HUES64 (cell line): ENCODE measurements at regions not wholly inside any gene's neighbourhood (a gene's known extent, or its start where the extent isn't known, plus 50 kb on each side); places are given as distances from the start of the nearest gene placed in this dataset.

Experiments used
- H3K27ac ChIP-seq: 2 replicates; pipeline ENCODE4 v1.7.0; 2013; ENCODE audit warnings: low read depth, low read length, inconsistent platforms
- H3K27me3 ChIP-seq: 2 replicates; pipeline ENCODE4 v1.6.1; 2013; ENCODE audit warnings: mild to moderate bottlenecking, low read length; ENCODE audit not compliant: insufficient read depth
- H3K36me3 ChIP-seq: 2 replicates; pipeline ENCODE4 v1.6.1; 2013; ENCODE audit warnings: mild to moderate bottlenecking, low read length; ENCODE audit not compliant: insufficient read depth
- H3K4me1 ChIP-seq: 2 replicates; pipeline ENCODE4 v1.6.1; 2013; ENCODE audit warnings: mild to moderate bottlenecking, low read length, moderate library complexity; ENCODE audit not compliant: insufficient read depth
- H3K4me3 ChIP-seq: 2 replicates; pipeline ENCODE4 v1.5.1; 2013; ENCODE audit warnings: mild to moderate bottlenecking, low read length, moderate library complexity
- H3K9ac ChIP-seq: 2 replicates; pipeline ENCODE4 v1.6.1; 2013; ENCODE audit warnings: mild to moderate bottlenecking, low read depth, low read length
- H3K9me3 ChIP-seq: 2 replicates; pipeline ENCODE4 v1.6.1; 2013; ENCODE audit warnings: low read depth, low read length; ENCODE audit not compliant: insufficient read depth
- WGBS: fragments of 150-250, 120-280 bp; methylation state at CpG from one replicate; pipeline ENCODE4 v1.1.7; 2013; ENCODE audit warnings: missing lambda C conversion rate; 5-methylcytosine and 5-hydroxymethylcytosine counted together

DNA sequence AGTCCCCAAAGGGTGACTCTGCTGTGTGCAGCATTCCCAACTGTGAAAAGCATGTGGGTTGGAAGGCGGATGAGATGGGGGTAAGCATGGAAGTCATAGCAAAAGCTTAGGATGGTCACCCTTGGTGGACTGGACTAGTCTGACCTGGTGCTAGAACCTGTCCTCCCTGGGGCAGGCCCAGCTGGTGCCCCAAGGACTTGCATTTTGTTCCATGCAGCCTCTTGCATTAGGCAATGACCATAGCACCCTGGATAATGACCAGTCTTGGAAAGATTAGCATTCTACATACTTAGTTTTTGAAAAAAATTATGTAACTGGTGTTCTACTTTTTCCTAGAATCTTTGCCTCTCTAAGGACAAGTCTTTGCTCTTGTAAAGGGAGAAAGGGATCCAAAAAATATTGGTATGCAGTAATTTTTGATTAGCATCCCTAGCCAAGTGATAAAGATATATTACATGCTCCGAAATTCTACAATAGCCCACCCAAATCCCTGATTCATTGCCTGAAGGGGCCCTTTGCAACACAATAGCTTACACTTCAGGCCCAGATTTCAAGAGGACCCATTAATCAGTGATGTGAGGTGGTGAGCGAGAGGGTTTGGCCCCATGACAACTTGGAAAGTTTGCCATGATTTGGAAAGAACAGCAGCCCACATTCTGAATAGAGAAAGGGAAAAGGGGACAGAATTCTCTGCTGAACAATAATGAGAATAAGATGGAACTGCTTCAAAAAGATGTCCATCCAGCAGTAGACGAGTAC is 93.3 kb upstream of the CD180 start:
- no peak overlapping the region for H3K4me3 ChIP-seq
- H3K9ac ChIP-seq = no peak overlapping the region
- no peaks in the 10 kb centered on the region for H3K27me3 ChIP-seq
- H3K4me1 ChIP-seq = no peaks in the 10 kb centered on the region
- no peaks in the 10 kb centered on the region for H3K9me3 ChIP-seq
- 95% methylated on average over 4 of the region's 4 CpGs for WGBS
- no peak overlapping the region for H3K27ac ChIP-seq
- H3K36me3 ChIP-seq = no peaks in the 10 kb centered on the region

DNA sequence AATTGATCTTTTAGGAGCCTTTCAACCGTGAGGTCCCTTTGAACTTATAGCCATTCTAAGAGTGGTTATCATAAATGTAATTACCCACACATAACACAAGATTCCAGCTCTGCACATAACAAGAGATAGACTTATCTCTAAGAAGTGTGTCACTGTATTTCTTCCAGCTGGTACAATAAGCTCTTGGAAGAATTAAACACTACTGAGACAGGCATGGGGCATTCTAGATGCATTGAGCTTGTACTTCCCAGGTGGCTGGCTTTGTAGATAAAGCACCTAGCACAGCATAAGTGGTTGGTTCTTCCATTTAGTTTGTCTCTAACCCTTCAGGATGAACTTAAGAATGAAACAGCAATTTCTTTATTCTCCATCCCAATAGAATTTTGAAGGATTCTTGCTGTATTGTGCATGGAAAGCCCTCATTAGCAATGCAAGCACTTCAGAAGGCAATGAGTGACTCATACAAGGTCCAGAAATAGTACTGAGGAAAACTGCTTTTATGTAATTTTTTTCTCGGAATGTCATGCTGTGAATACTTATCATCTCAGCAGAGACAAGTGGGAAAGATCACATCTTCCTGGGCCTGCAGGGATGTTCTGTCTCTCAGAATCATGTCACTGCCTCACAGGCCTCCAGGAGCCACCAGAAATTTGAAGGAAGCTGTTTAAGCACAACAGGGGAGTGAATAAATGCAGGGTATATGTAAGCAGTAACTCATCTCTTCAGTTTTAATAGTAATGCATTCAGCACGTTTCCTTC is 91.1 kb upstream of the CD180 start:
- WGBS = 85% methylated on average over 1 of the region's 3 CpGs
- Histone ChIP-seq H3K9me3 (no peaks in the 10 kb centered on the region), H3K27me3 (no peaks in the 10 kb centered on the region), H3K4me3 (no peak overlapping the region), H3K9ac (no peak overlapping the region), H3K36me3 (no peaks in the 10 kb centered on the region), H3K27ac (no peak overlapping the region), H3K4me1 (no peaks in the 10 kb centered on the region)

DNA sequence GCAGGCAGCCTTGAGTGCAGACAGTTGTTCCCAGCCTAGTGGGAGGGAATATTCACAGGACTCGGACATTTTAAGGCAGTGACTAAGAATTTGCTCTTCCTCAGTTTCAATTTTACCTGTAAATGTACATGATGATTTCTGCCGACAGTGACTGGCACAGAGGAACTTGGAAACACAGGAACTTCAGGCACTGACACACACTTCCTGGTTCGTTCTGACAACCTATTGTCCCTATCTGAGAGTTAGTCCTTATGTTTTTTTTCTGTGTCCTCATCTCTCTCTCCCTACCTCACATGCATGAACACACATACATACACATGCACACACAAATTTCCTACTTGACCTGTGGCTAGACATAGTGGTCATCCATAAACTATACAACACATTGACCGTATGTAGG is 89.4 kb upstream of the CD180 start:
- Histone ChIP-seq H3K27ac (no peak overlapping the region), H3K9ac (no peak overlapping the region), H3K4me3 (no peak overlapping the region), H3K36me3 (no peaks in the 10 kb centered on the region), H3K9me3 (no peaks in the 10 kb centered on the region), H3K4me1 (no peaks in the 10 kb centered on the region), H3K27me3 (no peaks in the 10 kb centered on the region)
- WGBS = 94% methylated on average over 4 of the region's 4 CpGs

DNA sequence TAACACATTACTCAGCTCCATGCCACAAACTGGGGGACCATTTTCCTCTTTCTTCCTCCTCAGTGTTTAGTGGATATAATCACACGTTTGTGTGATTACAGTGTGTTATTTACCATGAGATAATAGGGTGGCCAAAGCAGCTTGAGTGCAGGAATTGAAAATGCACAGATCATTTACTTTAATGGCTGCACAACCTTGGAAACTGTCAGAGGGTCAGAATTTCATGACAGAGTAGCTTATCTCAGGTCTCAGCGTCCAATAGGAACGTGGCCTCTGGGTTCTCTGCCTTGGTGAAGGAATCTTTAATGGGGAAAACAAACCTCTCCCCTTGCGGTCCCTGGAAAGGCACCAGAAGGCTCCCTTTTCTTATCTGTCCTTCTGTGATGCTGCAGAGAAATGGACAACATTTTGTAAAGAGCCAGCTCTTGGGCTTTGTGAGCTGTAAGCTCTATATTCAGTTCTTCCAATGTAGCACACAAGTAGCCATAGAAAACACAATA is 87.4 kb upstream of the CD180 start:
- Histone ChIP-seq H3K9ac (no peak overlapping the region), H3K4me1 (no peaks in the 10 kb centered on the region), H3K36me3 (no peaks in the 10 kb centered on the region), H3K27ac (no peak overlapping the region), H3K4me3 (no peak overlapping the region), H3K9me3 (peaks cover 6% of the 10 kb centered on the region), H3K27me3 (no peaks in the 10 kb centered on the region)
- 91% methylated on average over 4 of the region's 4 CpGs for WGBS

GRCh38 chr5:67283275-67283987 is 86.8 kb upstream of the CD180 start:
- WGBS = 93% methylated on average over 7 of the region's 7 CpGs
- no peaks in the 10 kb centered on the region for H3K36me3 ChIP-seq
- no peak overlapping the region for H3K27ac ChIP-seq
- H3K27me3 ChIP-seq = no peaks in the 10 kb centered on the region
- H3K9me3 ChIP-seq = peaks cover 13% of the 10 kb centered on the region
- no peaks in the 10 kb centered on the region for H3K4me1 ChIP-seq
- no peak overlapping the region for H3K9ac ChIP-seq
- H3K4me3 ChIP-seq = no peak overlapping the region

- Histone ChIP-seq H3K9me3 (peaks cover 28% of the 10 kb centered on the region), H3K27ac (no peak overlapping the region), H3K4me1 (no peaks in the 10 kb centered on the region), H3K4me3 (no peak overlapping the region), H3K9ac (no peak overlapping the region), H3K36me3 (no peaks in the 10 kb centered on the region), H3K27me3 (no peaks in the 10 kb centered on the region)
- 92% methylated on average over 2 of the region's 2 CpGs for WGBS
These were observed 85.3 kb upstream of the CD180 start for GRCh38 chr5:67281874-67282273.

DNA sequence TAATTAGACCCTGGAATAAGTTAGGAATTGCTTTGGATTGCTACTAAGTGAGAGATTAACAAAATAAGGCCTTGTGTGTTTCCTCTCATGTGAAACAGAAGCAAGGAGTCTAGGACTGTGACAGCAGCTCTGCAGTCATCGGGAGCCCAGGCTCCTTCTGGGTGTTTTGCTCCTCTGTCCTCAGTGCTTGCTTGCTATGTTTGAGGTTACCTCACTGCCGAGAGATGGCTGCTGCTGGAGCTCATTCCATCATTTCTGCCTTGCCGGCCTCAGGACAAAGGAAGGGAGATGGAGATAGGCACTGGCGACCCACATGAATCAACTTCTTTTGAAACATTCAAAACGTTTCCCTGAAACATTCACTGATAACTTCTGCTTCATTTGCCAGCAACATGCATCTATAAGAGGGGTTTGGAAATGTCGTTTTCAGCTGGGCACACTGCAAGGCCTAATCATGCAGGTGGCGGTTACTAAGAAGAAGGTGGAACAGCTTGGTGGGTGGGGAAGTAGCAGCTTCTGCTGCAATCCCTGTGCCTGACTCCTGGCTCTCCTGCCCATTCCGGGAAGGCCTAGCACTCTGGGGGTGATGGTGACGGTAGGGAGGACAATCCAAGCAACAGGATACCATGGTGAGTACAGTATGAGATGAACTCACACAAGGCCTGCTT is 77.2 kb upstream of the CD180 start:
- 95% methylated on average over 8 of the region's 9 CpGs for WGBS
- Histone ChIP-seq H3K36me3 (no peaks in the 10 kb centered on the region), H3K27me3 (no peaks in the 10 kb centered on the region), H3K9ac (no peak overlapping the region), H3K4me3 (no peak overlapping the region), H3K27ac (no peak overlapping the region), H3K4me1 (no peaks in the 10 kb centered on the region), H3K9me3 (peaks cover 33% of the 10 kb centered on the region)

DNA sequence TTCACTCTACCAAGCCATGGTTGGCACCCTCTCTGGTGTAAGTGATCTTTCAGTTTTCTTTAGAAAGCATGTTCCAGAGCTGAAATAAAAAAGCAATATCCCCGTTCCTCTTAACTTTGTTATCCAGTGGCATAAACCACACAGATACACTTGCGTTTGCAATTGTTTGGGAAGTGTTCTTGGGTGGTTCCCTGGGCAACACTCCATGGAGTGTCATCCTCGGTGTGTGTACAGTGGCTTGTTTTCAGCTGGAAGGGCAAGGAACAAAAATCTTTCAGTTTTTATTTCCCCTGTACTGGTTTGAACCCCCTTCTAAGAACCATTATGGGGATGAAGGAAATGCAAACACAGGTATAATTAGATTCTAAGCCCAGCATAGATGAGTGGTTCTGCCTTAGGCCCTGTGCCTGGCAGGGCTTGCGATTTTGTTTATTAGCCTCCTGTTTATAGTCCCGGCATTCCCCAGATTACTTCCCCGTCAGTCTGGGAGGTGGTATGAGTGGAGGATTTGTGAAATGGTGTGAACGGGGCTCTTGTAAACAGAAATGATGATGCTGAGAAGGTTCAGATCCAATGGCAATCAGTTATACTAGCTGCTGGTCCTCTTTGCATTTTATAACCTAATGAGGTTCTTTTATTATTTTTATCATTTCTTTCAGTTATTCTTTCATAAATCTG is 76.0 kb upstream of the CD180 start:
- Histone ChIP-seq H3K9ac (no peak overlapping the region), H3K27me3 (no peaks in the 10 kb centered on the region), H3K9me3 (peaks cover 21% of the 10 kb centered on the region), H3K27ac (no peak overlapping the region), H3K4me3 (no peak overlapping the region), H3K36me3 (no peaks in the 10 kb centered on the region), H3K4me1 (no peaks in the 10 kb centered on the region)
- WGBS = 84% methylated on average over 7 of the region's 7 CpGs

GRCh38 chr5:67268231-67269021 is 71.8 kb upstream of the CD180 start:
- Histone ChIP-seq H3K36me3 (no peaks in the 10 kb centered on the region), H3K27me3 (no peaks in the 10 kb centered on the region), H3K4me3 (no peak overlapping the region), H3K9ac (no peak overlapping the region), H3K9me3 (no peaks in the 10 kb centered on the region), H3K4me1 (no peaks in the 10 kb centered on the region), H3K27ac (no peak overlapping the region)
- WGBS = 91% methylated on average over 10 of the region's 10 CpGs
